Trophoblast cell (in vitro differentiated cells and primary cell): ENCODE measurements at regions not wholly inside any gene's neighbourhood (a gene's known extent, or its start where the extent isn't known, plus 50 kb on each side); places are given as distances from the start of the nearest gene placed in this dataset.
A peak's percentile ranks its signal among the peaks of the same experiment; 100 is the strongest.

Source experiments
- DNase-seq, 2 donors: peaks; one replicate each; pipeline ENCODE4 v3.0.0-alpha.2; 2016
- H2AFZ ChIP-seq: 2 replicates; pipeline ENCODE4 v1.6.1; 2013; ENCODE audit warnings: low read length, moderate library complexity, mild to moderate bottlenecking; ENCODE audit not compliant: insufficient read depth, poor library complexity
- H2AK5ac ChIP-seq: 2 replicates; pipeline ENCODE4 v1.6.1; 2013; ENCODE audit warnings: mild to moderate bottlenecking, low read length
- H2BK120ac ChIP-seq: 2 replicates; pipeline ENCODE4 v1.6.1; 2013; ENCODE audit warnings: low read length, mild to moderate bottlenecking, moderate library complexity; ENCODE audit not compliant: insufficient read depth, poor library complexity
- H2BK12ac ChIP-seq: 2 replicates; pipeline ENCODE4 v1.6.1; 2013; ENCODE audit warnings: mild to moderate bottlenecking, low read length, moderate library complexity
- H2BK5ac ChIP-seq: 2 replicates; pipeline ENCODE4 v1.6.1; 2013; ENCODE audit warnings: low read length, low read depth, moderate library complexity, mild to moderate bottlenecking; ENCODE audit not compliant: poor library complexity
- H3K14ac ChIP-seq: 2 replicates; pipeline ENCODE4 v1.6.1; 2013; ENCODE audit warnings: mild to moderate bottlenecking, low read length
- H3K18ac ChIP-seq: 2 replicates; pipeline ENCODE4 v1.6.1; 2013; ENCODE audit warnings: mild to moderate bottlenecking, low read length
- H3K23ac ChIP-seq: 2 replicates; pipeline ENCODE4 v1.6.1; 2013; ENCODE audit warnings: low read length
- H3K27ac ChIP-seq: 2 replicates; pipeline ENCODE4 v1.5.1; 2013; ENCODE audit warnings: low read depth, mild to moderate bottlenecking, inconsistent platforms, low read length, moderate library complexity
- H3K27me3 ChIP-seq: 2 replicates; pipeline ENCODE4 v1.6.1; 2013; ENCODE audit warnings: inconsistent platforms, mild to moderate bottlenecking, low read length, moderate library complexity; ENCODE audit not compliant: insufficient read depth
- H3K36me3 ChIP-seq, 2 experiments: 1 replicate in 1 of 2; 2 replicates in 1 of 2; pipeline ENCODE4 v1.6.1; 2013; ENCODE audit warnings: low read length in 2 of 2, mild to moderate bottlenecking in 2 of 2, moderate library complexity in 1 of 2; ENCODE audit not compliant: insufficient read depth in 2 of 2, control insufficient read depth in 1 of 2
- H3K4ac ChIP-seq: 2 replicates; pipeline ENCODE4 v1.6.1; 2013; ENCODE audit warnings: low read depth, mild to moderate bottlenecking, low read length, moderate library complexity
- H3K4me1 ChIP-seq, 2 experiments: 1 replicate in 1 of 2; 2 replicates in 1 of 2; pipeline ENCODE4 v1.6.1; 2013; ENCODE audit warnings: low read length in 2 of 2, mild to moderate bottlenecking in 2 of 2, moderate library complexity in 1 of 2; ENCODE audit not compliant: insufficient read depth in 2 of 2, control insufficient read depth in 1 of 2
- H3K4me2 ChIP-seq: 2 replicates; pipeline ENCODE4 v1.6.1; 2013; ENCODE audit warnings: inconsistent platforms, mild to moderate bottlenecking, low read length, moderate library complexity
- H3K4me3 ChIP-seq: 2 replicates; pipeline ENCODE4 v1.5.1; 2013; ENCODE audit warnings: mild to moderate bottlenecking, low read depth, low read length, inconsistent platforms
- H3K79me1 ChIP-seq: one replicate; pipeline ENCODE4 v1.6.1; 2013; ENCODE audit warnings: low read length
- H3K79me2 ChIP-seq: 2 replicates; pipeline ENCODE4 v1.6.1; 2013; ENCODE audit warnings: low read length, mild to moderate bottlenecking; ENCODE audit not compliant: control insufficient read depth, insufficient read depth, poor library complexity
- H3K9ac ChIP-seq: 2 replicates; pipeline ENCODE4 v1.6.1; 2013; ENCODE audit warnings: mild to moderate bottlenecking, low read length
- H3K9me3 ChIP-seq: 2 replicates; pipeline ENCODE4 v1.6.1; 2013; ENCODE audit warnings: low read depth, mild to moderate bottlenecking, control low read depth, inconsistent platforms, low read length; ENCODE audit not compliant: insufficient read depth
- H4K12ac ChIP-seq: 2 replicates; pipeline ENCODE4 v1.6.1; 2013; ENCODE audit warnings: low read depth, mild to moderate bottlenecking, low read length, moderate library complexity
- H4K8ac ChIP-seq: 2 replicates; pipeline ENCODE4 v1.6.1; 2013; ENCODE audit warnings: low read depth, mild to moderate bottlenecking, low read length, moderate library complexity
- H4K91ac ChIP-seq: one replicate; pipeline ENCODE4 v1.6.1; 2013; ENCODE audit warnings: low read depth, mild to moderate bottlenecking, low read length, moderate library complexity
- WGBS: extraction: QIAGEN DNeasy Blood & Tissue Kit; methylation state at CpG from one replicate; pipeline ENCODE4 v1.1.7; 2013; ENCODE audit warnings: missing lambda C conversion rate; ENCODE audit not compliant: insufficient read length, insufficient coverage; ENCODE audit errors: extremely low coverage; 5-methylcytosine and 5-hydroxymethylcytosine counted together

GRCh38 chr12:91419809-91420208 lies 237.2 kb upstream of the DCN start:
- no peak overlapping the region for H3K18ac ChIP-seq
- H3K27ac ChIP-seq: no peak overlapping the region
- H3K4me1 ChIP-seq: peaks cover 2 to 3% of the 10 kb centered on the region in 2 experiments
- no peaks in the 10 kb centered on the region for H3K27me3 ChIP-seq
- no peak overlapping the region for H4K12ac ChIP-seq
- DNase-seq: no peak
- H3K23ac ChIP-seq: no peak overlapping the region
- H3K9ac ChIP-seq: no peak overlapping the region
- H3K4me3 ChIP-seq: no peak overlapping the region
- no peak overlapping the region for H3K4me2 ChIP-seq
- no peak overlapping the region for H2BK12ac ChIP-seq
- no peaks in the 10 kb centered on the region for H3K79me1 ChIP-seq
- H3K79me2 ChIP-seq: no peaks in the 10 kb centered on the region
- H3K14ac ChIP-seq: no peak overlapping the region
- no peak overlapping the region for H2BK5ac ChIP-seq
- H2AK5ac ChIP-seq: no peak overlapping the region
- H3K36me3 ChIP-seq: no peaks in the 10 kb centered on the region
- no peak overlapping the region for H2BK120ac ChIP-seq
- H4K91ac ChIP-seq: no peak overlapping the region
- H4K8ac ChIP-seq: no peak overlapping the region
- H2AFZ ChIP-seq: no peak overlapping the region
- H3K9me3 ChIP-seq: no peaks in the 10 kb centered on the region
- no peak overlapping the region for H3K4ac ChIP-seq

GRCh38 chr12:91418221-91419090 lies 235.8 kb upstream of the DCN start:
- H3K79me2 ChIP-seq: no peaks in the 10 kb centered on the region
- no CpG with 5 or more reads among the region's 1 CpG for WGBS

GRCh38 chr12:91417650-91418049 lies 235.0 kb upstream of the DCN start:
- no peaks in the 10 kb centered on the region for H3K27me3 ChIP-seq
- no peak overlapping the region for H2BK5ac ChIP-seq
- no peak overlapping the region for H3K4me2 ChIP-seq
- H3K27ac ChIP-seq: no peak overlapping the region
- no peak overlapping the region for H3K4ac ChIP-seq
- no peak overlapping the region for H2BK120ac ChIP-seq
- H2AFZ ChIP-seq: no peak overlapping the region
- H3K36me3 ChIP-seq: no peaks in the 10 kb centered on the region
- H3K14ac ChIP-seq: no peak overlapping the region
- H3K4me3 ChIP-seq: no peak overlapping the region
- peak overlapping the region; percentile 40 for H2BK12ac ChIP-seq
- no peak overlapping the region for H4K91ac ChIP-seq
- no peak for DNase-seq
- H3K79me1 ChIP-seq: no peaks in the 10 kb centered on the region
- H4K8ac ChIP-seq: no peak overlapping the region
- WGBS: 100% methylated on average over 1 of the region's 3 CpGs
- no peak overlapping the region for H3K18ac ChIP-seq
- H3K9ac ChIP-seq: no peak overlapping the region
- H3K23ac ChIP-seq: no peak overlapping the region
- H4K12ac ChIP-seq: no peak overlapping the region
- no peaks in the 10 kb centered on the region for H3K9me3 ChIP-seq
- H3K4me1 ChIP-seq: peaks cover 2 to 3% of the 10 kb centered on the region in 2 experiments
- no peak overlapping the region for H2AK5ac ChIP-seq
- H3K79me2 ChIP-seq: no peaks in the 10 kb centered on the region

More at GRCh38 chr12:91418221-91419090, 235.8 kb upstream of the DCN start:
- Histone ChIP-seq H3K9ac (no peak overlapping the region), H4K8ac (no peak overlapping the region), H3K36me3 (no peaks in the 10 kb centered on the region), H3K4me1 (peaks cover 3 to 4% of the 10 kb centered on the region in 2 experiments), H4K12ac (no peak overlapping the region), H2AK5ac (no peak overlapping the region), H3K14ac (no peak overlapping the region), H2BK120ac (no peak overlapping the region), H3K27ac (no peak overlapping the region), H2BK12ac (no peak overlapping the region), H3K4ac (no peak overlapping the region), H3K4me3 (no peak overlapping the region), H3K79me1 (no peaks in the 10 kb centered on the region), H3K4me2 (no peak overlapping the region), H3K18ac (no peak overlapping the region), H2AFZ (no peak overlapping the region), H3K9me3 (no peaks in the 10 kb centered on the region), H3K27me3 (no peaks in the 10 kb centered on the region), H3K23ac (no peak overlapping the region), H2BK5ac (no peak overlapping the region), H4K91ac (no peak overlapping the region)
- DNase-seq: no peak

GRCh38 chr12:91414636-91415035 lies 232.0 kb upstream of the DCN start:
- Histone ChIP-seq H2AK5ac (no peak overlapping the region), H3K9me3 (no peaks in the 10 kb centered on the region)

More at GRCh38 chr12:91414636-91415035, 232.0 kb upstream of the DCN start:
- Histone ChIP-seq H4K8ac (no peak overlapping the region), H3K36me3 (no peaks in the 10 kb centered on the region), H3K4me1 (peaks cover 0 to 2% of the 10 kb centered on the region in 2 experiments), H2BK120ac (no peak overlapping the region), H3K27ac (no peak overlapping the region), H3K4me2 (no peak overlapping the region), H3K18ac (no peak overlapping the region), H3K4me3 (no peak overlapping the region), H3K9ac (no peak overlapping the region), H4K91ac (no peak overlapping the region), H2AFZ (no peak overlapping the region), H2BK5ac (no peak overlapping the region), H3K14ac (no peak overlapping the region), H3K27me3 (no peaks in the 10 kb centered on the region), H4K12ac (no peak overlapping the region), H3K4ac (no peak overlapping the region), H3K79me2 (no peaks in the 10 kb centered on the region), H3K23ac (no peak overlapping the region), H2BK12ac (no peak overlapping the region), H3K79me1 (no peaks in the 10 kb centered on the region)
- DNase-seq: no peak
